Tibial nerve (tissue), 4 donors: ENCODE measurements at regions not wholly inside any gene's neighbourhood (a gene's known extent, or its start where the extent isn't known, plus 50 kb on each side); places are given as distances from the start of the nearest gene placed in this dataset.

ENCODE experiments used
- EP300 ChIP-seq, 2 donors: sonication (generic); formaldehyde crosslinking; IDR thresholded peaks; one replicate each; pipeline ENCODE4 v1.6.1; 2017; ENCODE audit warnings: antibody characterized with exemption in 2 of 2, mild to moderate bottlenecking in 1 of 2
- POLR2A ChIP-seq, 2 donors: fragments of 450-650 bp; IDR thresholded peaks; one replicate each; pipeline ENCODE4 v1.6.1; 2017; ENCODE audit warnings: antibody characterized with exemption in 2 of 2, mild to moderate bottlenecking in 2 of 2, moderate library complexity in 2 of 2
- TF ChIP-seq, protein P1 (sequence below), 5 experiments: fragments of 200-600 bp in 3 of 5; fragments of 450-650 bp in 2 of 5; sonication (generic) in 3 of 5; IDR thresholded peaks; one replicate each; pipeline ENCODE4 v1.5.1; 2016 to 2019; ENCODE audit warnings: antibody characterized with exemption in 5 of 5, mild to moderate bottlenecking in 3 of 5, moderate library complexity in 2 of 5

GRCh38 chr9:2925016-2925415, 81.1 kb upstream of the PUM3 start:
- TF ChIP-seq POLR2A (IDR thresholded peaks at IDR 0.05) (no peak), EP300 (IDR thresholded peaks at IDR 0.05) (no peak)
- TF ChIP-seq, protein P1, sequence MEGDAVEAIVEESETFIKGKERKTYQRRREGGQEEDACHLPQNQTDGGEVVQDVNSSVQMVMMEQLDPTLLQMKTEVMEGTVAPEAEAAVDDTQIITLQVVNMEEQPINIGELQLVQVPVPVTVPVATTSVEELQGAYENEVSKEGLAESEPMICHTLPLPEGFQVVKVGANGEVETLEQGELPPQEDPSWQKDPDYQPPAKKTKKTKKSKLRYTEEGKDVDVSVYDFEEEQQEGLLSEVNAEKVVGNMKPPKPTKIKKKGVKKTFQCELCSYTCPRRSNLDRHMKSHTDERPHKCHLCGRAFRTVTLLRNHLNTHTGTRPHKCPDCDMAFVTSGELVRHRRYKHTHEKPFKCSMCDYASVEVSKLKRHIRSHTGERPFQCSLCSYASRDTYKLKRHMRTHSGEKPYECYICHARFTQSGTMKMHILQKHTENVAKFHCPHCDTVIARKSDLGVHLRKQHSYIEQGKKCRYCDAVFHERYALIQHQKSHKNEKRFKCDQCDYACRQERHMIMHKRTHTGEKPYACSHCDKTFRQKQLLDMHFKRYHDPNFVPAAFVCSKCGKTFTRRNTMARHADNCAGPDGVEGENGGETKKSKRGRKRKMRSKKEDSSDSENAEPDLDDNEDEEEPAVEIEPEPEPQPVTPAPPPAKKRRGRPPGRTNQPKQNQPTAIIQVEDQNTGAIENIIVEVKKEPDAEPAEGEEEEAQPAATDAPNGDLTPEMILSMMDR (IDR thresholded peaks at IDR 0.05), result no peak
